ENCODE measurements at regions not wholly inside any gene's neighbourhood (a gene's known extent, or its start where the extent isn't known, plus 50 kb on each side); places are given as distances from the start of the nearest gene placed in this dataset.

DNA sequence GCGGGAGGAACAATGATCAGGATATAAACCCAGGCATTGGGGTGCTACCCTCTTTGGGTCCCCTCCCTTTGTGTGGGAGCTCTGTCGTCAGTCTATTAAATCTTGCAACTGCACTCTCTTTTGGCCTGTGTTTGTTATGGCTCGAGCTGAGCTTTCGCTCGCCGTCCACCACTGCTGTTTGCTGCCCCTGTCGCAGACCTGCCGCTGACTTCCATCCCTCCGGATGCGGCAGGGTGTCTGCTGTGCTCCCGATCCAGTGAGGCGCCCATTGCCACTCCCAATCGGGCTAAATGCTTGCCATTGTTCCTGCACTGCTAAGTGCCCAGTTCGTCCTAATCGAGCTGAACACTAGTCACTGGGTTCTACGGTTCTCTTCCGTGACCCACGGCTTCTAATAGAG is 1443.7 kb upstream of the CADM2 start:
- H3K36me3 ChIP-seq: no peaks in the 10 kb centered on the region
- H3K27me3 ChIP-seq (replicated peaks; ENCODE audit: insufficient read depth): no peaks in the 10 kb centered on the region
- H3K4me3 ChIP-seq: no peak overlapping the region
- intact Hi-C loops (cut with DNase I): no loop called here
- 95% methylated on average over 18 of the region's 18 CpGs for WGBS
- no peaks in the 10 kb centered on the region for H3K4me1 ChIP-seq (replicated peaks)
- no peak overlapping the region for H3K27ac ChIP-seq
- H3K9me3 ChIP-seq: no peaks in the 10 kb centered on the region
- DNase-seq (ENCODE audit: low spot score): no peak
- TF ChIP-seq POLR2A (IDR thresholded peaks at IDR 0.05): no peak
- no peak for TF ChIP-seq POLR2AphosphoS5 (IDR thresholded peaks at IDR 0.05)
- TF ChIP-seq, protein P1, sequence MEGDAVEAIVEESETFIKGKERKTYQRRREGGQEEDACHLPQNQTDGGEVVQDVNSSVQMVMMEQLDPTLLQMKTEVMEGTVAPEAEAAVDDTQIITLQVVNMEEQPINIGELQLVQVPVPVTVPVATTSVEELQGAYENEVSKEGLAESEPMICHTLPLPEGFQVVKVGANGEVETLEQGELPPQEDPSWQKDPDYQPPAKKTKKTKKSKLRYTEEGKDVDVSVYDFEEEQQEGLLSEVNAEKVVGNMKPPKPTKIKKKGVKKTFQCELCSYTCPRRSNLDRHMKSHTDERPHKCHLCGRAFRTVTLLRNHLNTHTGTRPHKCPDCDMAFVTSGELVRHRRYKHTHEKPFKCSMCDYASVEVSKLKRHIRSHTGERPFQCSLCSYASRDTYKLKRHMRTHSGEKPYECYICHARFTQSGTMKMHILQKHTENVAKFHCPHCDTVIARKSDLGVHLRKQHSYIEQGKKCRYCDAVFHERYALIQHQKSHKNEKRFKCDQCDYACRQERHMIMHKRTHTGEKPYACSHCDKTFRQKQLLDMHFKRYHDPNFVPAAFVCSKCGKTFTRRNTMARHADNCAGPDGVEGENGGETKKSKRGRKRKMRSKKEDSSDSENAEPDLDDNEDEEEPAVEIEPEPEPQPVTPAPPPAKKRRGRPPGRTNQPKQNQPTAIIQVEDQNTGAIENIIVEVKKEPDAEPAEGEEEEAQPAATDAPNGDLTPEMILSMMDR (IDR thresholded peaks at IDR 0.05): no peak

- Histone ChIP-seq H3K4me3 (no peak overlapping the region), H3K36me3 (no peaks in the 10 kb centered on the region), H3K27ac (no peak overlapping the region), H3K4me1 (replicated peaks) (no peaks in the 10 kb centered on the region), H3K9me3 (no peaks in the 10 kb centered on the region), H3K27me3 (replicated peaks; ENCODE audit: insufficient read depth) (no peaks in the 10 kb centered on the region)
- intact Hi-C loops (cut with DNase I): no loop called here
- DNase-seq (ENCODE audit: low spot score): no peak
- TF ChIP-seq, protein P1 (IDR thresholded peaks at IDR 0.05): peak in 1 of 4 experiments; percentile 7
- TF ChIP-seq POLR2AphosphoS5 (IDR thresholded peaks at IDR 0.05): no peak
- 17% methylated on average over 7 of the region's 7 CpGs for WGBS
These were observed 1435.2 kb upstream of the CADM2 start for GRCh38 chr3:83523470-83524073.

DNA sequence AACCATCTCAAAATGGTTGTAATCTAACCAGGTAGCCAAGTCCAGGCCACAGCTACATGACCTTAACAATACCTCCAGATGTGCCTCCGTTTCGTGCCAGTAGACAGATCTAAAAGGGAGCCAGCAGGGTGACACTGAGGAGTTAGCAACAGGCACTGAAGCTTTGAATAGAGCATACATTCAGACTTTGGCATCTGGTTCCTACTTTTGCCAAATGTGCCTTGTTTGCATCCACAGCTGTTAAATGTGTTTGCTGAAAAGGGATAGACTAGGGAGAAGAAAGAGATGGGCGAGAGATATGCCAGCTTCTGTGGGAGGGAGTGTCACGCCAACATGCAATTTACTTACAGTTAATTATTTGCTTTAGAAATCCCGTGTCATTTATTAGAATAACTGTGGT is 1433.9 kb upstream of the CADM2 start:
- Histone ChIP-seq H3K27ac (no peak overlapping the region), H3K36me3 (no peaks in the 10 kb centered on the region), H3K9me3 (no peaks in the 10 kb centered on the region), H3K27me3 (replicated peaks; ENCODE audit: insufficient read depth) (no peaks in the 10 kb centered on the region), H3K4me1 (replicated peaks) (no peaks in the 10 kb centered on the region), H3K4me3 (no peak overlapping the region)
- intact Hi-C loops (cut with DNase I): no loop called here
- 37% methylated on average over 5 of the region's 5 CpGs for WGBS
- no peak for DNase-seq (ENCODE audit: low spot score)
- TF ChIP-seq, protein P1 (IDR thresholded peaks at IDR 0.05): no peak
- TF ChIP-seq POLR2A (IDR thresholded peaks at IDR 0.05) (no peak), POLR2AphosphoS5 (IDR thresholded peaks at IDR 0.05) (no peak)

DNA sequence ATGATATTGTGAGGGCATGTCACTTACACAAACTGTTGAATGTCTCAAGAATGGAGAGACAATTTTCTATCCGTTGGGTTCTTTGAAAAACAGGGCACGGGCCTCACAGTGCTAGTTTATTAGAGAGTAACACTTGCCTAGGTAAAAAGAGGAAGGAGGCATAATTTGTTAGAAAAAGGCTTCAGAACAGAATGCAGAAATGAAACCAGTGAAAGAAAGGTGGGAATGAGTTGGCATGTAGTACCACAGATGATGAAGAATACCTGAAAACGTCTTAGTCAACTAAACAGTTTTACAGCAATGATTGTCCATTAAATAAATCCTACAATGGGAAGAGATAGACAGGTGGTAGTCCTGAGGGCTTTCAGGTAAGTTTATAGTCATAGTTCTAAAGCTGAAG is 1399.7 kb upstream of the CADM2 start:
- DNase-seq (ENCODE audit: low spot score): no peak
- TF ChIP-seq POLR2AphosphoS5 (IDR thresholded peaks at IDR 0.05): no peak
- TF ChIP-seq, protein P1 (IDR thresholded peaks at IDR 0.05): no peak
- TF ChIP-seq POLR2A (IDR thresholded peaks at IDR 0.05): no peak
- WGBS: 81% methylated on average over 3 of the region's 3 CpGs

DNA sequence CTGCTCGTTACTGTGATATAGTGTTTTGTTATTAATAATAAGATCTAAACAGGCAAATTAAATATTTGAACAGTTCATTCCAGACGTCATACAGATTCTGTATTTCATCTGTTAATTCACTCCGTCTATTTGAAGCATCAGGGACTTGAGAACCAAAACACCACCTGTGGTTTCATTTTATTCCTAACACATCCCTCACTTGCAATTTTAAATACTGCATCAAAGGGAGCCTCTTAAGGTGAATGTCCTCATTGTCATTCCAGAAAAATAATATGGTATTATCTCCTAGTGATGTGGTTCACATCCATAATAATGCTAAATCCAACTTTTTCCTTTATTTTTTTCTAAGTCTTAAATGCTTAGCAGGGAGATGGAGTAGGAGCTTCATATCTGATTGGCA is 1390.9 kb upstream of the CADM2 start:
- 8% methylated on average over 3 of the region's 3 CpGs for WGBS

More for the DNA sequence above, 1399.7 kb upstream of the CADM2 start:
- Histone ChIP-seq H3K36me3 (no peaks in the 10 kb centered on the region), H3K27me3 (replicated peaks; ENCODE audit: insufficient read depth) (peaks cover 3% of the 10 kb centered on the region), H3K27ac (no peak overlapping the region), H3K4me1 (replicated peaks) (no peaks in the 10 kb centered on the region), H3K9me3 (no peaks in the 10 kb centered on the region), H3K4me3 (no peak overlapping the region)
- intact Hi-C loops (cut with DNase I): no loop called here

More for the DNA sequence above, 1390.9 kb upstream of the CADM2 start:
- no peak overlapping the region for H3K4me3 ChIP-seq
- TF ChIP-seq POLR2A (IDR thresholded peaks at IDR 0.05) (no peak), POLR2AphosphoS5 (IDR thresholded peaks at IDR 0.05) (no peak)
- TF ChIP-seq, protein P1 (IDR thresholded peaks at IDR 0.05): no peak
- intact Hi-C loops (cut with DNase I): no loop called here
- no peaks in the 10 kb centered on the region for H3K4me1 ChIP-seq (replicated peaks)
- H3K27me3 ChIP-seq (replicated peaks; ENCODE audit: insufficient read depth): peaks cover 5% of the 10 kb centered on the region
- no peaks in the 10 kb centered on the region for H3K36me3 ChIP-seq
- H3K9me3 ChIP-seq: no peaks in the 10 kb centered on the region
- no peak overlapping the region for H3K27ac ChIP-seq
- DNase-seq (ENCODE audit: low spot score): no peak

Measured in prostate gland (tissue), 2 donors.